ENCODE measurements at regions not wholly inside any gene's neighbourhood (a gene's known extent, or its start where the extent isn't known, plus 50 kb on each side); places are given as distances from the start of the nearest gene placed in this dataset.

GRCh38 chr4:20030108-20030507 is 221.6 kb upstream of the SLIT2 start:
- Histone ChIP-seq H3K4me2 (ENCODE audit: insufficient read depth, low read length) (no peak overlapping the region), H3K36me3 (ENCODE audit: control insufficient read depth in 2 of 2, extremely low read depth in 1 of 2, insufficient read depth in 2 of 2, low read length in 2 of 2) (no peaks in the 10 kb centered on the region), H3K79me2 (ENCODE audit: control insufficient read depth, insufficient read depth, low read length) (no peaks in the 10 kb centered on the region), H2AFZ (ENCODE audit: low read depth, low read length) (no peak overlapping the region), H3K4me1 (ENCODE audit: control insufficient read depth, extremely low read depth, insufficient read depth, low read length) (peaks cover 29% of the 10 kb centered on the region), H3K9me1 (replicated peaks; ENCODE audit: control insufficient read depth, extremely low read depth, insufficient read depth, low read length) (no peaks in the 10 kb centered on the region), H3K4me3 (replicated peaks in 1 of 3; ENCODE audit: insufficient read depth in 1 of 3, low read depth in 1 of 3, low read length in 3 of 3) (no peak overlapping the region), H4K20me1 (replicated peaks; ENCODE audit: control insufficient read depth, extremely low read depth, insufficient read depth, low read length) (no peaks in the 10 kb centered on the region), H3K27ac (ENCODE audit: insufficient read depth, low read depth, low read length) (no peak overlapping the region), H3K27me3 (ENCODE audit: control insufficient read depth in 2 of 2, insufficient read depth in 2 of 2, low read length in 2 of 2) (no peaks in the 10 kb centered on the region), H3K9ac (replicated peaks; ENCODE audit: extremely low read depth, insufficient read depth, low read length) (no peak overlapping the region), H3K9me3 (replicated peaks; ENCODE audit: control insufficient read depth, insufficient read depth, low read length) (no peaks in the 10 kb centered on the region)
- no TSS peak for BruUV-seq (replicated peaks)
- DNase-seq (ENCODE audit: low read depth, low spot score) = no peak
- POLR2A ChIA-PET = no interaction called here
- intact Hi-C loops (cut with micrococcal nuclease) = no loop called here
- TF ChIP-seq GATA2 (IDR thresholded peaks at IDR 0.05; ENCODE audit: insufficient read depth, insufficient read length, low read depth, low read length) = no peak
- TF ChIP-seq MAX (IDR thresholded peaks at IDR 0.05; ENCODE audit: insufficient read depth, insufficient read length) = no peak
- no peak for TF ChIP-seq MYC (IDR thresholded peaks at IDR 0.05; ENCODE audit: low read depth, low read length)
- no peak for TF ChIP-seq POLR2A (IDR thresholded peaks at IDR 0.05; ENCODE audit: low read depth, low read length)
- TF ChIP-seq, protein P1, sequence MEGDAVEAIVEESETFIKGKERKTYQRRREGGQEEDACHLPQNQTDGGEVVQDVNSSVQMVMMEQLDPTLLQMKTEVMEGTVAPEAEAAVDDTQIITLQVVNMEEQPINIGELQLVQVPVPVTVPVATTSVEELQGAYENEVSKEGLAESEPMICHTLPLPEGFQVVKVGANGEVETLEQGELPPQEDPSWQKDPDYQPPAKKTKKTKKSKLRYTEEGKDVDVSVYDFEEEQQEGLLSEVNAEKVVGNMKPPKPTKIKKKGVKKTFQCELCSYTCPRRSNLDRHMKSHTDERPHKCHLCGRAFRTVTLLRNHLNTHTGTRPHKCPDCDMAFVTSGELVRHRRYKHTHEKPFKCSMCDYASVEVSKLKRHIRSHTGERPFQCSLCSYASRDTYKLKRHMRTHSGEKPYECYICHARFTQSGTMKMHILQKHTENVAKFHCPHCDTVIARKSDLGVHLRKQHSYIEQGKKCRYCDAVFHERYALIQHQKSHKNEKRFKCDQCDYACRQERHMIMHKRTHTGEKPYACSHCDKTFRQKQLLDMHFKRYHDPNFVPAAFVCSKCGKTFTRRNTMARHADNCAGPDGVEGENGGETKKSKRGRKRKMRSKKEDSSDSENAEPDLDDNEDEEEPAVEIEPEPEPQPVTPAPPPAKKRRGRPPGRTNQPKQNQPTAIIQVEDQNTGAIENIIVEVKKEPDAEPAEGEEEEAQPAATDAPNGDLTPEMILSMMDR (IDR thresholded peaks at IDR 0.05; ENCODE audit: extremely low read depth in 1 of 2, insufficient read depth in 1 of 2, low read depth in 1 of 2, low read length in 2 of 2) = no peak
- no peak for TF ChIP-seq FOS (IDR thresholded peaks at IDR 0.05; ENCODE audit: borderline replicate concordance, insufficient read depth, low read length)
- no peak for TF ChIP-seq EZH2 (IDR thresholded peaks at IDR 0.05; ENCODE audit: borderline replicate concordance, low read depth, low read length, severe bottlenecking)
- TF ChIP-seq JUN (IDR thresholded peaks at IDR 0.05; ENCODE audit: borderline replicate concordance, insufficient read depth, insufficient read length, low read depth) = no peak
- TF ChIP-seq POLR2AphosphoS5 (IDR thresholded peaks at IDR 0.05; ENCODE audit: insufficient read depth, low read depth, low read length) = no peak
- FAIRE-seq = no peak
- dilution Hi-C loops (cut with MboI; ENCODE audit: extremely low pct_ligation_motif_present, low sequenced_read_pairs) = no loop called here
- CTCF ChIA-PET = interaction anchor here (1.5 to 1.8 kb wide), 2 partner anchors 10 to 218 kb away, joined by 3 to 6 read pairs; no protein-coding TSS in a partner anchor

Data from endothelial cell of umbilical vein (primary cell).